HEK293 (cell line): ENCODE measurements at regions not wholly inside any gene's neighbourhood (a gene's known extent, or its start where the extent isn't known, plus 50 kb on each side); places are given as distances from the start of the nearest gene placed in this dataset.

Experiments used
- CTCF ChIA-PET: fragments of 350-600 bp; formaldehyde crosslinking; extraction: SDS; loops from one replicate; lab custom pipeline; 2021; ENCODE audit warnings: antibody characterized with exemption; lab: Yijun Ruan, JAX
- POLR2A ChIA-PET: fragments of 300-600 bp; formaldehyde crosslinking; extraction: SDS; loops from one replicate; lab custom pipeline; 2020; ENCODE audit warnings: antibody characterized with exemption, inconsistent platforms; lab: Yijun Ruan, JAX
- H3K27ac ChIP-seq: fragments of 200-500 bp; sonication (Bioruptor generic); 2 replicates; pipeline ENCODE4 v1.5.1; 2014; ENCODE audit warnings: low read depth, low read length, control low read depth, inconsistent platforms; ENCODE audit errors: extremely low read depth
- H3K36me3 ChIP-seq, 2 experiments: fragments of 200-500 bp in 1 of 2; sonication (Bioruptor generic) in 1 of 2; 1 replicate in 1 of 2; 2 replicates in 1 of 2; pipeline ENCODE4 v1.5.1; 2014 to 2017; ENCODE audit warnings: inconsistent platforms in 2 of 2, low read length in 2 of 2; ENCODE audit not compliant: control insufficient read depth in 2 of 2, insufficient read depth in 1 of 2
- H3K4me1 ChIP-seq: fragments of 200-500 bp; sonication (Bioruptor generic); 2 replicates; pipeline ENCODE4 v1.5.1; 2014; ENCODE audit warnings: mild to moderate bottlenecking, low read length, inconsistent platforms; ENCODE audit not compliant: control insufficient read depth, insufficient read depth
- H3K4me3 ChIP-seq: 2 replicates; pipeline ENCODE4 v1.5.1; 2011; ENCODE audit warnings: low read depth, mild to moderate bottlenecking, control low read depth, low read length, moderate library complexity
- H3K9me3 ChIP-seq: fragments of 200-500 bp; sonication (Bioruptor generic); 2 replicates; pipeline ENCODE4 v1.5.1; 2014; ENCODE audit warnings: low read depth, low read length, inconsistent platforms; ENCODE audit not compliant: control insufficient read depth, insufficient read depth
- BCL11A ChIP-seq: fragments of 450-650 bp; formaldehyde crosslinking; IDR thresholded peaks from 2 replicates; pipeline ENCODE4 v1.5.1; 2016; ENCODE audit warnings: low read depth, missing biosample characterization, missing genetic modification characterization
- GFI1B ChIP-seq: fragments of 450-650 bp; formaldehyde crosslinking; IDR thresholded peaks from 2 replicates; pipeline ENCODE4 v1.5.1; 2016; ENCODE audit warnings: missing biosample characterization, missing genetic modification characterization
- KLF7 ChIP-seq: fragments of 450-650 bp; formaldehyde crosslinking; IDR thresholded peaks from 2 replicates; pipeline ENCODE4 v1.5.1; 2016; ENCODE audit warnings: missing biosample characterization, missing genetic modification characterization, borderline replicate concordance
- KLF9 ChIP-seq: fragments of 450-650 bp; formaldehyde crosslinking; IDR thresholded peaks from 2 replicates; pipeline ENCODE4 v1.5.1; 2016; ENCODE audit warnings: missing biosample characterization, missing genetic modification characterization, low read depth
- MZF1 ChIP-seq: fragments of 450-650 bp; formaldehyde crosslinking; IDR thresholded peaks from 2 replicates; pipeline ENCODE4 v1.5.1; 2017; ENCODE audit warnings: missing biosample characterization, missing genetic modification characterization, borderline replicate concordance
- OSR2 ChIP-seq: fragments of 450-650 bp; formaldehyde crosslinking; IDR thresholded peaks from 2 replicates; pipeline ENCODE4 v1.5.1; 2016; ENCODE audit warnings: missing biosample characterization, missing genetic modification characterization
- PATZ1 ChIP-seq: fragments of 450-650 bp; formaldehyde crosslinking; IDR thresholded peaks from 2 replicates; pipeline ENCODE4 v1.5.1; 2016; ENCODE audit warnings: missing biosample characterization, missing genetic modification characterization
- SETDB1 ChIP-seq: IDR thresholded peaks from one replicate; pipeline ENCODE4 v1.6.1; 2017; ENCODE audit warnings: mild to moderate bottlenecking, low read length, moderate library complexity, mixed read lengths; ENCODE audit not compliant: insufficient read length
- SP7 ChIP-seq: fragments of 450-650 bp; formaldehyde crosslinking; IDR thresholded peaks from 2 replicates; pipeline ENCODE4 v1.5.1; 2016; ENCODE audit warnings: missing biosample characterization, missing genetic modification characterization
- YY1 ChIP-seq: fragments of 450-650 bp; formaldehyde crosslinking; IDR thresholded peaks from 2 replicates; pipeline ENCODE4 v1.5.1; 2018; ENCODE audit warnings: missing biosample characterization, missing genetic modification characterization
- ZBTB17 ChIP-seq: fragments of 450-650 bp; formaldehyde crosslinking; IDR thresholded peaks from 2 replicates; pipeline ENCODE4 v1.5.1; 2016; ENCODE audit warnings: missing biosample characterization, missing genetic modification characterization
- ZBTB49 ChIP-seq: fragments of 450-650 bp; formaldehyde crosslinking; IDR thresholded peaks from 2 replicates; pipeline ENCODE4 v1.5.1; 2016; ENCODE audit warnings: missing biosample characterization, missing genetic modification characterization, low read depth
- ZNF121 ChIP-seq: fragments of 450-650 bp; formaldehyde crosslinking; IDR thresholded peaks from 2 replicates; pipeline ENCODE4 v1.5.1; 2016; ENCODE audit warnings: missing biosample characterization, missing genetic modification characterization
- ZNF138 ChIP-seq: fragments of 450-650 bp; formaldehyde crosslinking; IDR thresholded peaks from 2 replicates; pipeline ENCODE4 v1.5.1; 2016; ENCODE audit warnings: missing biosample characterization, missing genetic modification characterization, borderline replicate concordance
- ZNF16 ChIP-seq: fragments of 450-650 bp; formaldehyde crosslinking; IDR thresholded peaks from 2 replicates; pipeline ENCODE4 v1.5.1; 2016; ENCODE audit warnings: low read depth, missing biosample characterization, missing genetic modification characterization
- ZNF175 ChIP-seq: fragments of 450-650 bp; formaldehyde crosslinking; IDR thresholded peaks from 2 replicates; pipeline ENCODE4 v1.5.1; 2016; ENCODE audit warnings: missing biosample characterization, missing genetic modification characterization
- ZNF514 ChIP-seq: fragments of 450-650 bp; formaldehyde crosslinking; IDR thresholded peaks from 2 replicates; pipeline ENCODE4 v1.5.1; 2016; ENCODE audit warnings: missing biosample characterization, missing genetic modification characterization
- ZNF521 ChIP-seq: fragments of 450-650 bp; formaldehyde crosslinking; IDR thresholded peaks from 2 replicates; pipeline ENCODE4 v1.5.1; 2017; ENCODE audit warnings: missing biosample characterization, mild to moderate bottlenecking, missing genetic modification characterization
- ZNF629 ChIP-seq: fragments of 450-650 bp; formaldehyde crosslinking; IDR thresholded peaks from 2 replicates; pipeline ENCODE4 v1.5.1; 2017; ENCODE audit warnings: missing biosample characterization, missing genetic modification characterization
- ZNF677 ChIP-seq: fragments of 450-650 bp; IDR thresholded peaks from 2 replicates; pipeline ENCODE4 v1.5.0; 2018; ENCODE audit warnings: missing biosample characterization, mild to moderate bottlenecking, missing genetic modification characterization, moderate library complexity
- ZNF747 ChIP-seq: fragments of 450-650 bp; formaldehyde crosslinking; IDR thresholded peaks from 2 replicates; pipeline ENCODE4 v1.5.1; 2016; ENCODE audit warnings: missing biosample characterization, missing genetic modification characterization
- TF ChIP-seq, protein P1 (sequence below): fragments of 450-650 bp; IDR thresholded peaks from 2 replicates; pipeline ENCODE4 v1.5.1; 2018; ENCODE audit warnings: missing biosample characterization, missing genetic modification characterization
- TF ChIP-seq, protein P2 (sequence below): fragments of 450-650 bp; formaldehyde crosslinking; IDR thresholded peaks from 2 replicates; pipeline ENCODE4 v1.5.1; 2016; ENCODE audit warnings: missing biosample characterization, missing genetic modification characterization

DNA sequence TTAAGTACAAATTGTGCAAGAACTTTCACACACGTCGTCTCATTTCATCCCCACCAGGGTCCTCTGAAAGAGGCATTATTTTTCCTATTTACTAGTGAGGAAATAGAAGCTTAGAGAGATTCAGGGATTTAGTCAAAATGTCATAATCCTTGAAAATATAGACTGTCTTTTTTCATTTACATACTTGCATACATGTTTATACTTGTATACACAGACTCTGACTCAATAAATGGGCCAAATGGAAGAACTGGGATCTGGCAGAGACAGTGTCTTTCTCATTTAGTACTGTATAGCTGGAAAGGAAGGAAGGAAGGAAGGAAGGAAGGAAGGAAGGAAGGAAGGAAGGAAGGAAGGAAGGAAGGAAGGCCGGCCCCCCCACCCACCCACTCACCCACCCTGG is 357.7 kb upstream of the SOX5 start:
- Histone ChIP-seq H3K4me3 (no peak overlapping the region), H3K9me3 (no peaks in the 10 kb centered on the region), H3K4me1 (no peaks in the 10 kb centered on the region), H3K36me3 (no peaks in the 10 kb centered on the region), H3K27ac (no peak overlapping the region)
- CTCF ChIA-PET = no interaction called here
- TF ChIP-seq, protein P1, sequence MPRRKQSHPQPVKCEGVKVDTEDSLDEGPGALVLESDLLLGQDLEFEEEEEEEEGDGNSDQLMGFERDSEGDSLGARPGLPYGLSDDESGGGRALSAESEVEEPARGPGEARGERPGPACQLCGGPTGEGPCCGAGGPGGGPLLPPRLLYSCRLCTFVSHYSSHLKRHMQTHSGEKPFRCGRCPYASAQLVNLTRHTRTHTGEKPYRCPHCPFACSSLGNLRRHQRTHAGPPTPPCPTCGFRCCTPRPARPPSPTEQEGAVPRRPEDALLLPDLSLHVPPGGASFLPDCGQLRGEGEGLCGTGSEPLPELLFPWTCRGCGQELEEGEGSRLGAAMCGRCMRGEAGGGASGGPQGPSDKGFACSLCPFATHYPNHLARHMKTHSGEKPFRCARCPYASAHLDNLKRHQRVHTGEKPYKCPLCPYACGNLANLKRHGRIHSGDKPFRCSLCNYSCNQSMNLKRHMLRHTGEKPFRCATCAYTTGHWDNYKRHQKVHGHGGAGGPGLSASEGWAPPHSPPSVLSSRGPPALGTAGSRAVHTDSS (tag by site-specific recombination) = no peak
- TF ChIP-seq ZNF175 (tag by site-specific recombination) (no peak), ZBTB49 (tag by site-specific recombination) (no peak), ZBTB17 (tag by site-specific recombination) (no peak), ZNF677 (tag by site-specific recombination) (no peak), ZNF747 (no peak), OSR2 (no peak), ZNF138 (no peak), ZNF521 (no peak), KLF9 (tag by site-specific recombination) (no peak), PATZ1 (tag by site-specific recombination) (no peak), SP7 (tag by site-specific recombination) (no peak), SETDB1 (no peak), KLF7 (no peak), ZNF629 (tag by site-specific recombination) (no peak), ZNF514 (tag by site-specific recombination) (no peak), ZNF16 (tag by site-specific recombination) (no peak), MZF1 (tag by site-specific recombination) (no peak), YY1 (no peak)
- TF ChIP-seq, protein P2, sequence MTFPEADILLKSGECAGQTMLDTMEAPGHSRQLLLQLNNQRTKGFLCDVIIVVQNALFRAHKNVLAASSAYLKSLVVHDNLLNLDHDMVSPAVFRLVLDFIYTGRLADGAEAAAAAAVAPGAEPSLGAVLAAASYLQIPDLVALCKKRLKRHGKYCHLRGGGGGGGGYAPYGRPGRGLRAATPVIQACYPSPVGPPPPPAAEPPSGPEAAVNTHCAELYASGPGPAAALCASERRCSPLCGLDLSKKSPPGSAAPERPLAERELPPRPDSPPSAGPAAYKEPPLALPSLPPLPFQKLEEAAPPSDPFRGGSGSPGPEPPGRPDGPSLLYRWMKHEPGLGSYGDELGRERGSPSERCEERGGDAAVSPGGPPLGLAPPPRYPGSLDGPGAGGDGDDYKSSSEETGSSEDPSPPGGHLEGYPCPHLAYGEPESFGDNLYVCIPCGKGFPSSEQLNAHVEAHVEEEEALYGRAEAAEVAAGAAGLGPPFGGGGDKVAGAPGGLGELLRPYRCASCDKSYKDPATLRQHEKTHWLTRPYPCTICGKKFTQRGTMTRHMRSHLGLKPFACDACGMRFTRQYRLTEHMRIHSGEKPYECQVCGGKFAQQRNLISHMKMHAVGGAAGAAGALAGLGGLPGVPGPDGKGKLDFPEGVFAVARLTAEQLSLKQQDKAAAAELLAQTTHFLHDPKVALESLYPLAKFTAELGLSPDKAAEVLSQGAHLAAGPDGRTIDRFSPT (tag by site-specific recombination) = no peak
- POLR2A ChIA-PET = no interaction called here

GRCh38 chr12:24306001-24306400 is 356.5 kb upstream of the SOX5 start:
- no peaks in the 10 kb centered on the region for H3K36me3 ChIP-seq
- no peak for TF ChIP-seq ZNF121 (tag by site-specific recombination)
- no peak for TF ChIP-seq GFI1B (tag by site-specific recombination)
- no peak for TF ChIP-seq BCL11A (tag by site-specific recombination)
- TF ChIP-seq ZNF138 = no peak
- TF ChIP-seq, all 188 proteins: peak for 0
- Histone ChIP-seq H3K27ac (no peak overlapping the region), H3K4me3 (no peak overlapping the region), H3K9me3 (no peaks in the 10 kb centered on the region), H3K4me1 (no peaks in the 10 kb centered on the region)
- ChIA-PET POLR2A (no interaction called here), CTCF (no interaction called here)
